ENCODE measurements at regions not wholly inside any gene's neighbourhood (a gene's known extent, or its start where the extent isn't known, plus 50 kb on each side); places are given as distances from the start of the nearest gene placed in this dataset.

DNA sequence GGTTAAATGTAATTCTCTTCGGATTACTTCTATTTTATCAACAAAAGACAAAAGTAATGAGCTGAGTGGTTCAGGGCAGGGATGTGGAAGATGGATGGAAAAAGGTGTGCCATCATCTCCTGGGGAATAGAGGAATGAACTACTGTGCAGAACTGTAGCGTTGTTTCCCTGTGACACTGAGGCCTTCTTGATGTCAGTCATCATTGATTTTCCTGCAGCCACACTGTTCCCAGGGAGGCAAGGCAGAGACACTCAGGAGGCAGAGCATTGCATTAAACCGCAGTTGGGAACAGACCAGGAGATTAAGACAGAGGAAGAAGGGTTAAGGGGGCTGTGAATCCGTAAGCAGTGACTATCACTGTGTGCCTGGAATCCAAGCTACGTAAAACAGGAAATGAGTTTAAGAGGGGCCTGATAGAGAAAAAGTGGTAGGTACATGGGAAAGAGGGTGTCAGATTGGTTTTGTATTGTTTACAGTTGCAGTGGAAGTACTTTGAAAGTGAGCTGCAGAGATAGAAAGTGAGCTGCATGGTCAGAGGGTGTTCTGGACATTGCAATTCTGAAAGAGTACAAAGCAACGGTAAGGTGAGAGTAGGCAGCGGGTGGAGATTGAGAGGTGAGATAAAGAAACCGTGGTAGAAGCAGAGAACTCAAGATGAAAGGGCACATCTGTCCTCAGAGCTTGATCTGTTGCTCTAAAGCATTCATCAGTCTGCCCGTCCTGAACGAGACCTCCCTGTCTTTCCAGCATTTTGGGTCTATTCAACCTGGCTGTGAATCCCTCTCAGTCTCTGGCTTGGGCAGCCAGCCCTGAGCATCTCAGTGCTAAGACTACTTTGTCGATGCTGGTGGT lies 793.4 kb upstream of the CELF4 start:
- TF ChIP-seq, protein P1, sequence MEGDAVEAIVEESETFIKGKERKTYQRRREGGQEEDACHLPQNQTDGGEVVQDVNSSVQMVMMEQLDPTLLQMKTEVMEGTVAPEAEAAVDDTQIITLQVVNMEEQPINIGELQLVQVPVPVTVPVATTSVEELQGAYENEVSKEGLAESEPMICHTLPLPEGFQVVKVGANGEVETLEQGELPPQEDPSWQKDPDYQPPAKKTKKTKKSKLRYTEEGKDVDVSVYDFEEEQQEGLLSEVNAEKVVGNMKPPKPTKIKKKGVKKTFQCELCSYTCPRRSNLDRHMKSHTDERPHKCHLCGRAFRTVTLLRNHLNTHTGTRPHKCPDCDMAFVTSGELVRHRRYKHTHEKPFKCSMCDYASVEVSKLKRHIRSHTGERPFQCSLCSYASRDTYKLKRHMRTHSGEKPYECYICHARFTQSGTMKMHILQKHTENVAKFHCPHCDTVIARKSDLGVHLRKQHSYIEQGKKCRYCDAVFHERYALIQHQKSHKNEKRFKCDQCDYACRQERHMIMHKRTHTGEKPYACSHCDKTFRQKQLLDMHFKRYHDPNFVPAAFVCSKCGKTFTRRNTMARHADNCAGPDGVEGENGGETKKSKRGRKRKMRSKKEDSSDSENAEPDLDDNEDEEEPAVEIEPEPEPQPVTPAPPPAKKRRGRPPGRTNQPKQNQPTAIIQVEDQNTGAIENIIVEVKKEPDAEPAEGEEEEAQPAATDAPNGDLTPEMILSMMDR (IDR thresholded peaks at IDR 0.05; ENCODE audit: borderline replicate concordance, extremely low read depth, insufficient read depth) = no peak
- DNase-seq = no peak
- Histone ChIP-seq H3K4me1 (ENCODE audit: control insufficient read depth in 2 of 3, insufficient read depth in 2 of 3, low read depth in 1 of 3, low read length in 3 of 3) (no peaks in the 10 kb centered on the region), H3K36me3 (ENCODE audit: control insufficient read depth in 2 of 3, insufficient read depth in 3 of 3, low read length in 3 of 3) (no peaks in the 10 kb centered on the region), H3K9me3 (ENCODE audit: control insufficient read depth in 2 of 3, insufficient read depth in 1 of 3, low read length in 3 of 3) (no peaks in the 10 kb centered on the region), H3K9ac (ENCODE audit: low read length in 3 of 3) (no peak overlapping the region), H3K4me3 (ENCODE audit: low read length in 3 of 3) (no peak overlapping the region), H3K27me3 (ENCODE audit: control insufficient read depth, insufficient read depth, low read length) (no peaks in the 10 kb centered on the region), H3K27ac (ENCODE audit: low read depth in 2 of 2, low read length in 2 of 2) (no peak overlapping the region)
- intact Hi-C loops (cut with DNase I) = no loop called here
- FAIRE-seq = no peak

DNA sequence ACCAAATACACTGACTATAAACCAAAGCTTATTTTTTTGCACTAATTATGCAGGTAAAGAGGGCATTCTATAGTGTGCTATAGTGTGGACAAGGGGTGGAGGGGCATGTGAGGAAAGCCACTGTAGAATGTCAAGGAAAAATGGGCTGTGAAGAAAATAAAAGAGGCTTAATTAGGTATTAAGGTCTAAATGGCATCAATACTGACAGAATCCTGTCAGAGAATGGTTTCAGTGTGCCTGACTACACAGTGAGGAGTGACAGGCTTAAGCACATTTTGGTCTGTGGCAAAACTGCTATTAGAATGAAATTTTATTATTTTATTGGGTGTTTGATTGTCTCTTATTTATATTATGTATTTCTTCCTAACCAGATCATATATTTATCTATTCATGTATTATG lies 787.6 kb upstream of the CELF4 start:
- no peak for FAIRE-seq
- H3K4me1 ChIP-seq (ENCODE audit: control insufficient read depth in 2 of 3, insufficient read depth in 2 of 3, low read depth in 1 of 3, low read length in 3 of 3) = no peaks in the 10 kb centered on the region

DNA sequence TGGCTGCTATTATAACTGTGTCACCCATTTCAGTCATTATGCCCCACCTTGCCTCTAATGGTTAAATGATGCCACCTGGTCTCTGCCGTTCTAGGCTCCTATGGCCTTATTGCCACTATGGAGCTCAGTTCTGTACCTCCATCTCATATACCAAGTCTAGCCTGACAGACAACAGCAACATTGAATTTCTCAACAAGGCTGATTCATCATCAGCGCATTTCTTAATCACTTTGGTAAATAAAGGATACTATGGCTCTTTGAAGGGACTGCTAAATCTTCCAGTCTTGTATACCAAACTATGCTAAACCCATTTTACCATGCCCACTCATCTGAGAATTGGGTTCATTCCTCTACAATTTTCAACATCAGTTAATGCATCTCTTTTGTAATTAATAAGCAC lies 784.5 kb upstream of the CELF4 start:
- Histone ChIP-seq H3K27ac (ENCODE audit: low read depth in 2 of 2, low read length in 2 of 2) (no peak overlapping the region), H3K4me3 (ENCODE audit: low read length in 3 of 3) (no peak overlapping the region), H3K4me1 (ENCODE audit: control insufficient read depth in 2 of 3, insufficient read depth in 2 of 3, low read depth in 1 of 3, low read length in 3 of 3) (no peaks in the 10 kb centered on the region), H3K36me3 (ENCODE audit: control insufficient read depth in 2 of 3, insufficient read depth in 3 of 3, low read length in 3 of 3) (no peaks in the 10 kb centered on the region), H3K9me3 (ENCODE audit: control insufficient read depth in 2 of 3, insufficient read depth in 1 of 3, low read length in 3 of 3) (no peaks in the 10 kb centered on the region), H3K27me3 (ENCODE audit: control insufficient read depth, insufficient read depth, low read length) (no peaks in the 10 kb centered on the region), H3K9ac (ENCODE audit: low read length in 3 of 3) (no peak overlapping the region)
- TF ChIP-seq, protein P1 (IDR thresholded peaks at IDR 0.05; ENCODE audit: borderline replicate concordance, extremely low read depth, insufficient read depth) = no peak
- intact Hi-C loops (cut with DNase I) = no loop called here
- FAIRE-seq = no peak
- no peak for DNase-seq

More for the DNA sequence above, 787.6 kb upstream of the CELF4 start:
- H3K4me3 ChIP-seq (ENCODE audit: low read length in 3 of 3) = no peak overlapping the region
- H3K9ac ChIP-seq (ENCODE audit: low read length in 3 of 3) = no peak overlapping the region
- intact Hi-C loops (cut with DNase I) = no loop called here
- H3K36me3 ChIP-seq (ENCODE audit: control insufficient read depth in 2 of 3, insufficient read depth in 3 of 3, low read length in 3 of 3) = no peaks in the 10 kb centered on the region
- H3K27me3 ChIP-seq (ENCODE audit: control insufficient read depth, insufficient read depth, low read length) = no peaks in the 10 kb centered on the region
- no peak overlapping the region for H3K27ac ChIP-seq (ENCODE audit: low read depth in 2 of 2, low read length in 2 of 2)
- H3K9me3 ChIP-seq (ENCODE audit: control insufficient read depth in 2 of 3, insufficient read depth in 1 of 3, low read length in 3 of 3) = no peaks in the 10 kb centered on the region
- no peak for DNase-seq
- TF ChIP-seq, protein P1 (IDR thresholded peaks at IDR 0.05; ENCODE audit: borderline replicate concordance, extremely low read depth, insufficient read depth) = no peak
